HEK293T (cell line): ENCODE measurements at regions not wholly inside any gene's neighbourhood (a gene's known extent, or its start where the extent isn't known, plus 50 kb on each side); places are given as distances from the start of the nearest gene placed in this dataset.

Source experiments
- CTCF ChIA-PET: fragments of 350-600 bp; formaldehyde crosslinking; extraction: SDS; loops from one replicate; lab custom pipeline; 2021; ENCODE audit warnings: antibody characterized with exemption, inconsistent platforms; lab: Yijun Ruan, JAX
- POLR2A ChIA-PET: fragments of 350-600 bp; formaldehyde crosslinking; extraction: SDS; loops from one replicate; lab custom pipeline; 2020; ENCODE audit warnings: antibody characterized with exemption, inconsistent platforms; lab: Yijun Ruan, JAX
- DNase-seq: peaks from one replicate; pipeline ENCODE4 v3.0.0; 2012; ENCODE audit warnings: mixed read lengths; ENCODE audit errors: extremely low spot score
- ARNT ChIP-seq: fragments of 450-650 bp; IDR thresholded peaks from 2 replicates; pipeline ENCODE4 v1.6.1; 2017; ENCODE audit warnings: mild to moderate bottlenecking
- BHLHE40 ChIP-seq: fragments of 450-650 bp; IDR thresholded peaks from 2 replicates; pipeline ENCODE4 v1.6.1; 2016; ENCODE audit warnings: mild to moderate bottlenecking, moderate library complexity, borderline replicate concordance
- CTBP1 ChIP-seq: fragments of 450-650 bp; IDR thresholded peaks from 2 replicates; pipeline ENCODE4 v1.6.1; 2016; ENCODE audit warnings: borderline replicate concordance
- ELF4 ChIP-seq: fragments of 450-650 bp; IDR thresholded peaks from 2 replicates; pipeline ENCODE4 v1.6.1; 2017; ENCODE audit warnings: antibody characterized with exemption
- FOXA1 ChIP-seq: fragments of 450-650 bp; IDR thresholded peaks from 2 replicates; pipeline ENCODE4 v1.6.1; 2016; ENCODE audit warnings: mild to moderate bottlenecking
- FOXK2 ChIP-seq: fragments of 450-650 bp; IDR thresholded peaks from 2 replicates; pipeline ENCODE4 v1.6.1; 2016; ENCODE audit warnings: mild to moderate bottlenecking
- FOXM1 ChIP-seq: fragments of 450-650 bp; IDR thresholded peaks from 2 replicates; pipeline ENCODE4 v1.6.1; 2017; ENCODE audit warnings: mild to moderate bottlenecking, borderline replicate concordance
- HDGF ChIP-seq: fragments of 450-650 bp; IDR thresholded peaks from 2 replicates; pipeline ENCODE4 v1.6.1; 2017; ENCODE audit warnings: antibody characterized with exemption, borderline replicate concordance
- L3MBTL2 ChIP-seq: fragments of 450-650 bp; conservative IDR thresholded peaks from 2 replicates; pipeline ENCODE4 v1.6.1; 2016; ENCODE audit warnings: mild to moderate bottlenecking
- LEF1 ChIP-seq: fragments of 450-650 bp; IDR thresholded peaks from 2 replicates; pipeline ENCODE4 v1.6.1; 2017; ENCODE audit warnings: mild to moderate bottlenecking, borderline replicate concordance
- NFRKB ChIP-seq: fragments of 450-650 bp; IDR thresholded peaks from 2 replicates; pipeline ENCODE4 v1.6.1; 2016; ENCODE audit warnings: mild to moderate bottlenecking, moderate library complexity
- PKNOX1 ChIP-seq: fragments of 450-650 bp; IDR thresholded peaks from 2 replicates; pipeline ENCODE4 v1.6.1; 2016
- SP1 ChIP-seq: fragments of 450-650 bp; IDR thresholded peaks from 2 replicates; pipeline ENCODE4 v1.6.1; 2017
- SUZ12 ChIP-seq: fragments of 450-650 bp; IDR thresholded peaks from 2 replicates; pipeline ENCODE4 v1.6.1; 2016; ENCODE audit warnings: mild to moderate bottlenecking
- TARDBP ChIP-seq: fragments of 450-650 bp; IDR thresholded peaks from 2 replicates; pipeline ENCODE4 v1.6.1; 2016
- ZNF384 ChIP-seq: fragments of 450-650 bp; IDR thresholded peaks from 2 replicates; pipeline ENCODE4 v1.6.1; 2016

GRCh38 chr11:86129740-86130540 is 61.1 kb upstream of the PICALM start:
- CTCF ChIA-PET, result interaction anchor here (0.6 kb wide), 1 partner anchor 172 kb away, joined by 3 read pairs; the partner anchor contains the start of gene HIKESHI
- POLR2A ChIA-PET, result no interaction called here

GRCh38 chr11:86128914-86129313 is 60.0 kb upstream of the PICALM start:
- ChIA-PET CTCF (no interaction called here), POLR2A (no interaction called here)
- TF ChIP-seq CTBP1, result no peak
- no peak for TF ChIP-seq FOXA1
- no peak for TF ChIP-seq SP1
- TF ChIP-seq BHLHE40, result no peak
- TF ChIP-seq ZNF384, result no peak
- no peak for TF ChIP-seq FOXM1
- TF ChIP-seq LEF1, result no peak
- no peak for TF ChIP-seq TARDBP
- DNase-seq, result no peak

More at GRCh38 chr11:86129740-86130540, 61.1 kb upstream of the PICALM start:
- no peak for TF ChIP-seq TARDBP
- TF ChIP-seq HDGF, result no peak
- TF ChIP-seq SP1, result no peak
- TF ChIP-seq NFRKB, result no peak
- TF ChIP-seq SUZ12, result no peak
- TF ChIP-seq FOXM1, result no peak
- no peak for TF ChIP-seq FOXK2
- no peak for TF ChIP-seq FOXA1
- TF ChIP-seq ELF4, result no peak
- no peak for TF ChIP-seq CTBP1
- TF ChIP-seq LEF1, result no peak
- no peak for TF ChIP-seq L3MBTL2
- no peak for TF ChIP-seq ARNT
- DNase-seq, result no peak

- CTCF ChIA-PET, result no interaction called here
- TF ChIP-seq PKNOX1, result no peak
- no peak for TF ChIP-seq L3MBTL2
- no peak for TF ChIP-seq HDGF
- TF ChIP-seq ARNT, result no peak
- no peak for TF ChIP-seq SUZ12
- no peak for TF ChIP-seq FOXA1
- no peak for DNase-seq
- POLR2A ChIA-PET, result no interaction called here
These were observed 58.0 kb upstream of the PICALM start for GRCh38 chr11:86126862-86127261.

GRCh38 chr11:86124251-86125233 is 55.7 kb upstream of the PICALM start:
- ChIA-PET CTCF (no interaction called here), POLR2A (no interaction called here)
- TF ChIP-seq PKNOX1 (no peak), BHLHE40 (no peak), FOXM1 (no peak), FOXK2 (no peak), FOXA1 (no peak), L3MBTL2 (no peak), SUZ12 (no peak), ELF4 (no peak), NFRKB (no peak), CTBP1 (no peak), HDGF (no peak), TARDBP (no peak), LEF1 (no peak), ZNF384 (no peak), SP1 (no peak), ARNT (no peak)
- DNase-seq, result no peak

GRCh38 chr11:86122773-86123172 is 53.9 kb upstream of the PICALM start:
- CTCF ChIA-PET, result interaction anchor here (1.4 kb wide), 1 partner anchor 81 kb away, joined by 3 read pairs; no protein-coding TSS in a partner anchor
- no peak for DNase-seq

More at GRCh38 chr11:86122773-86123172, 53.9 kb upstream of the PICALM start:
- POLR2A ChIA-PET, result no interaction called here
- TF ChIP-seq CTBP1 (no peak), FOXK2 (no peak), BHLHE40 (no peak), NFRKB (no peak), L3MBTL2 (no peak), SP1 (no peak), HDGF (no peak), TARDBP (no peak), SUZ12 (no peak), FOXA1 (no peak), ELF4 (no peak), PKNOX1 (no peak)
